HG03066 (cell line): ENCODE measurements at regions not wholly inside any gene's neighbourhood (a gene's known extent, or its start where the extent isn't known, plus 50 kb on each side); places are given as distances from the start of the nearest gene placed in this dataset.

Experiments used
- ATAC-seq: cut with Tn5 transposase; IDR thresholded peaks from one replicate; pipeline ENCODE4 v1.9.1; 2021; ENCODE audit warnings: low read depth; ENCODE audit not compliant: unreplicated experiment

DNA sequence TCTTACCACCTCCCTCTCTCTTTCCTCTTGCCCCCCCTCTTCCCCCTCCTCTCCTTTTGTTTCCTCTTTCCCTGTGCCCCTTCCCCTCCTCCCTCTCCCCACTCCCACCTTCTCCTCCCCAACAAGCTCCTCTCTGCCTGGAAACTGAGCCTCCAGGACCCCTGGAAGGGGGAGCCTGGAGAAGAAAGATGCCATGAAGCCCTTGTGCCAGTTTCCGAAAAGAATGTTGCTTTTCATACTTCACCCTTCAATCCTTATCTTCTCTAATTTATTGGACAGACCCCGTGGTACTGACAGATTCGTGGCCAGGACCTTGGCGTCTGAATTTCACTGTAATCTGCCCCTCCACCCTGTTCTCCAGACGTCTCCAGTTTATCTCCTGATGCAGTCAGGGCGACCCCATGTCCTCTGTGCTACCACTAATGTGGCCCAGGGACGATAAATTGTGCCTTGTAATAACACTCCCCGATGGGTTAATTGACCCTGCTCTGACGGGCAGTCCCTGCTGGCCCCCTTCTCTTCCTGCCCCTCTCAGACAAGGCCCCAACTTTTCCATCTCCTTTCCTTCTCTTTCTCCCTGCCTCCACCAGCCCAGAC, 138.4 kb upstream of the GSE1 start:
- no peak for ATAC-seq

DNA sequence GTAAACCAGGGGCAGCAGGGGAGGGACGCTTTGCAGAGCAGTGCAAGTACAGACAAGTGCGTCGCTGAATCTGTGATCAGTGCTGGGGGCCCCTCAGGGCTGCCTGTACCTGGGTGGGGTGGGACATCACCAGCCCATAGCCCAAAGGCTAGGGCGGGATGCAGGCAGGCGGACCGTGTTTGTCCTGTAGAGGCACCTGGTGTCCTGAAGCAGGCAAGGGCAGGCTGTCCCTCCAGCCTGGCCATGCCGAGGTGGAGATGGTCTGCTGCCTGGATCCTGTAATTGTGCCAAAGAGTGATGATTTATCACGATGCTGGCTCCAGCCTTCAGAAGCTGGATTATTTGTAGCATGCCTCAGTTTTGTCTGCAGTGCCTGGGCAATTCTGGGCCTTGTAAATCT, 137.9 kb upstream of the GSE1 start:
- no peak for ATAC-seq

DNA sequence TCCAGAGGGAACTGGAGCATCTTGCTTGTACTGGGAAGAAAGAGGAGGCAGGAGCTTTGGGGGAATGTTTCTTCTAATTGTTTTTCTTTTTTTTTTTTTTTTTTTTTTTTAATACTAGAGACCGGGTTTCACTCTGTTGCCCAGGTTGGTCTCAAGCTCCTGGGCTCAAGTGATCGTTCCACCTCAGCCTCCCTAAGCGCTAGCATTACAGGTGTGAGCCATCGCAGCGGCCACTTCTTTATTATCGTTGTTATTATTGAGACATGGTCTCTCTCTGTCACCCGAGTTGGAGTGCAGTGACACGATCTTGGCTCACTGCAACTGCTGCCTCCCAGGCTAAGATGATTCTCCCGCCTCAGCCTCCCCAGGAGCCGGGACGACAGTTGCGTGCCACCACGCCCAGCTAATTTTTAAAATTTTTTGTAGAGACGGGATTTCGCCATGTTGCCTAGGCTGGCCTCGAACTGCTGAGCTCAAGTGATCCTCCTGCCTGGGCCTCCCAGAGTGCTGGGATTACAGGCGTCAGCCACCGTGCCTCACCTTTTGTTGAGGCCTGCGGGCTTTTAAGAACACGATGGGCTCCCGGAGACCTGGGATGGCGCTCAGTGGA, 137.3 kb upstream of the GSE1 start:
- ATAC-seq, result no peak

DNA sequence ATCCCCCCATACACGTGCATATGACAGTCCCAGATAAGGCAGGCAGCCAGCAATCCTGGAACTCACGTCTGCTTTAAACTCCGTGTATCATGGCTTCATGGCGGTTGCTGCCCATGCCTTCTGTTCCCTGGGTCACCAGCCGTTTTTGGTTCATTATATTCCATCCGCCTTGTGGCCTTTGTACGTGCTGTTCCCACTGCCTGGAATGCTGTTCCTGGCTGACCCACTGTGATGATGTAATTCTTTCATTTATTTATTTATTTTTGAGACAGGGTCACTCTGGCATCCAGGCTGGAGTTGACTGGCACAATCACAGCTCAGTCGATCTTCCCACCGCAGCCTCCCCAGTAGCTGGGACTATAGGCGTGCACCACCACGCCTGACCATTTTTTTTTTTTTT, 136.7 kb upstream of the GSE1 start:
- ATAC-seq, result no peak

DNA sequence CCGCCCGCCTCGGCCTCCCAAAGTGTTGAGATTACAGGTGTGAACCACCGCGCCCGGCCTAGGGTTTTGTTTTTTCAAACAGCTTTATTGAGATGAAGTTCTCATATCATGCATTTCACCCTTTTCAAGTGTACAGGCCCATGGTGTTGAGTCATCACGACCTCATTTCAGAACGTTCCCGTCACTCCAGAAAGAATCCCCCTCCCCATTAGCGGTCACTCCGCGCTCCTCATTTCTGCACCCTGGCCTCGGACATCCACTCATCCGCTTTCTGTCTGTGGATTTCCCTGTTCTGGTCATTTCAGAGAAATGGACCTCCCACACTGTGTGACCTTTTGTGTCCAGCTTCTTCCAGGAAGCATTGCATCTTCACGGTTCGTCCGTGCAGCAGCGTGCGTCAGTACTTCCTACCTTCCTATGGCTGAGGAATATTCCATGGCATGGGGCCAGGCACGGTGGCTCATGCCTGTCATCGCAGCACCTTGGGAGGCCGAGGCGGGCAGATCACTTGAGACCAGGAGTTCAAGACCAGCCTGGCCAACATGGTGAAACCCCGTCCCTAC, 135.2 kb upstream of the GSE1 start:
- ATAC-seq, result no peak

DNA sequence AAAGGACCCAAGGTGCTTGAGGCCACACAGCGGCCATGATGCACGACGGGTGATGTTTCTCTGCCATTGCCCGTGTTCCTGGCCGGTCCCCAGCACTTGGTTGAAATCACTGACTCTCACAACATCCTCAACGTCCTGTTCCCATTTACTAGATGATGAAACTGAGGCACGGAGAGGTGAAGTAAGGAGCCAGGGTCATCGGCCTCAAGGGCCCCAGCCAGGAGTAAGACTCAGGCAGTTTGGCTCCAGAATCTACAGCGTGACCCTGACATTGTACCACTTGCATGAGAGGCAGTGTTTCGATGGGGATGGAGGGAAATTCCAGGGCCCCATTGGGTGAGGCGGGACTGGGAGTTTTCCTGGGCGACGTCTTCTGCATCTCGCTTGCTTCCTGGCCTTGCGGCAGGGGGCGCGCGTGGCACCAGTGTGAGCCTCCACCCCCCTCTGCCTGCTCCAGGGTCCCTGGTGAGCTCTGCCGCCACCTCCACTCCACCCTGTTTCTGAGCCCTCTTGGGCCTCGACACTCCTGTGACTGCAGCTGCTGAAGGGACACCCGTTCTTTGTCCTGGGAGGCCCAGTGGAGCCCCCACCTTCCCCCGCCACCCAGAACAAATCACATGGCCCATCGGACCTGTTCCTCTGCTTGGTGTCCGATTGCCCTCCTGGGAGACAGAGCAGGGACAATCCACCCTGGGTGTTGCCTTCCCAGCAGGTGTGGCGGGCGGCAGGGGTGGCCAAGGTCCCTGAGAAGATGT, 133.0 kb upstream of the GSE1 start:
- no peak for ATAC-seq

GRCh38 chr16:85480727-85481101, 132.4 kb upstream of the GSE1 start:
- no peak for ATAC-seq

GRCh38 chr16:85481206-85481605, 131.9 kb upstream of the GSE1 start:
- no peak for ATAC-seq

GRCh38 chr16:85481738-85482137, 131.4 kb upstream of the GSE1 start:
- no peak for ATAC-seq

DNA sequence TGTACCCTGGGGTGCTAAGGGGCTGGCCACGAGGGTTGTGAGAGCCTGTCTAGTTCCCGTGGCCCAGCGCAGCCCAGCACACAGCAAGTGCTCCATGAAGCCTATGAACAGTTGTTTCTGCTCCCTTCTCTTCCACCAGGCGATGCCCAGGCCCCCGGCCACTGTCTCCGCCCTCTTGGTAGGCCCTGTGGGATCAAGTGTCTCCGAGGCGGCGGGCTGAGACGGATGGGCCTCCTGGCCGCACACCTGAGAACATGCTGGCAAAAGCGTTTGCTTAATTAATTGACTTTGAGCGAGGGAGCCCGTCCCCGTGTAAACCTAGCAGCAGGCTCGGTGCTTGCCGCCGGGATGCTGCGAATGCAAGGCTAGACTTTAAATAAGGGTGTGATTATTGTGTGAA, 129.7 kb upstream of the GSE1 start:
- no peak for ATAC-seq

GRCh38 chr16:85484347-85485300, 128.5 kb upstream of the GSE1 start:
- no peak for ATAC-seq

GRCh38 chr16:85485379-85485778, 127.7 kb upstream of the GSE1 start:
- ATAC-seq, result no peak

DNA sequence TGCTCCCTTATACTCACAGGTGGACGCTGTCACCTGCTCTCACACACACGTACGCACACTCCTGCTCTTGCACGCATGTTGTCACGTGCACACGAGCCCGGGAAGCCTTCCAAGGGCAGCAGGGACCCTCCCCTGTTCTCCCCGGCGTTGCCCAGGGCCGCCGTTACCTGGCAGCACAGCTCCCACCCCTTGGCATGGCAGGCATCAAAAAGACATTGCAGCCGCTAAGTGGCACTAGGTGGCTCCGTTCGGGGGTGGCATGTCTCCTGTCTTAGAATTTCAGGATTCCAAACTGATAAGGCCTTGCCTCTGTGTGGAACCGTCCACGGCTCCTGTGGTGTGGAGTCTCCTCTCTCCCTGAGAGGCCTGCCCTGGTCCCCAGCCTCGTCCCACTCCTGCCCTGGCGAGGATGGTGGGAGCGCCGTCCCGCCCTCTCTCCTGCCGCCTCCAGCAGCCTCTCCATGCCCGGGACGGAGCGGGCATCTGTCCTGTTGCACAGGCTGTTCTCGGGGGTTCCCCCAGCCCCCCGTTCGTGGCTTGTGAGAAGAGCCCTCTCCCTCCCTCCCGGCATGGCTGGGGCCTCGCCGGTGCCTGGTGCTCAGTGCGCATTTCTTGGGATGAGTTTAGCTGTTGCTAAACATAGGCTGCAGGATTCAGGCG, 126.7 kb upstream of the GSE1 start:
- no peak for ATAC-seq

DNA sequence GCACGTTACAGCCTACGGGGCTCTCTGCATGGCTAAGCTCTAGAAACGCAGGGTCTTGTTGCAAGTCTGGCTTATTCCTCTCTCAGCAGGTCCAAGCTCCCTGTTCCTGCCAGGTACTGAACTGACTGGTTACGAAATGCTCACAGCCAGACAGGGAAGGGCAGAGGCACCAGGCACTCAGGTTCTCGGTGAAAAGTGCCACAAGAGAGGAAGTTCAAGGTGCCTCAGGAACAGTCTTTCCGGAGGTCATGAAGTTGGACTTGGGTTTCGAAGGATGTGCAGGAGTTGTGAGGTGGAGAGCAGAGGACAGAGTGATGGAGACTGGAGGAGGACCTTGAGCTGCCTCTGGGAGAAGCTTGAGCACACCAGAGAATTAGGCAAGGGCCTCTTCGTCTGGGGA, 124.7 kb upstream of the GSE1 start:
- no peak for ATAC-seq

DNA sequence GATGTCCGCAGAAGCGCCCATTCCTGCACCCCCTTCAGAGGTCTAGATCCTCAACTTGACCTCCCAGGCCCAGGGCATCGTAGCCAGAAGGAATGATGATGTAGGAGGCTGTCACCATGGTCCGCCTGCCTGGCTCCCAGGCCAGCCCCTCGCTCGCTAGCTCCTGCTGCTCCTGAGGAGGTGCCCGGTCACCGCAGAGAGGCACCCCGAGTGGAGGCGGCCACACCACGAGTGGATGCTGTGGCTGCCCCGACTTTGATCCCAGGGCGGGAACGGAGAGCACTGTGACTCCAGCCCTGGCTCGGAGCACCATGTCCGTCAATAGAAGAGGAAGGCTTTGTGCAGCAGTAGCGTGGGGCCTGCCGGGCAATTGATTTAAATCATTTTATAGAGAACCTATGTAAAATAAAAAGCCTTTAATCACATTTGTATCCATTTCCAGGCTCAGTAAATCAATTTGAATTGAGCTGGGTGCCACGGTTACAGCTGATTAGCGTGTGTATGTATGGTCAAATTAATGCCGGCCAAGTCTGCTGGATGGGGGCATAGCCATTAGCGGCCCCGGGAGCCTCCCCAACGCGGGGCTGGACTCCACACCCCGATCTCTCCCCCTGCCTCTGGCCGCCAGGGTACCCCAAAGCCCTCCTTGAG, 122.6 kb upstream of the GSE1 start:
- ATAC-seq, result no peak

- no peak for ATAC-seq
Observed at GRCh38 chr16:85491058-85491771, 121.9 kb upstream of the GSE1 start.

GRCh38 chr16:85491798-85492294, 121.3 kb upstream of the GSE1 start:
- ATAC-seq, result no peak

GRCh38 chr16:85492295-85492864, 120.7 kb upstream of the GSE1 start:
- ATAC-seq, result no peak

DNA sequence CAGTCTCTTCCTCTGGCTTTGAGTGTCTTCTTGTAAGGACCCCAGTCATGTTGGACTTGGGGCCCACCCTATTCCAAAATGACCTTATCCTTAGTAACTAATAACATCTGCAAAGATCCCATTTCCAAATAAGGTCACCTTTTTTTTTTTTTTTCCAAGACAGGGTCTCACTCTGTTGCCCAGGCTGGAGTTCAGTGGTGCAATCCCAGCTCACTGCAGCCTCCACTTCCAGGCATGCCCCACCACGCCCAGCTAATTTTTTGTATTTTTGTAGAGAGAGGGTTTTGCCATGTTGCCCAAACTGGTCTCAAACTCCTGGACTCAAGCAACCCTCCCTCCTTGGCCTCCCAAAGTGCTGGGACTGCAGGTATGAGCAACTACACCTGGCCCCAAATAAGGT, 118.8 kb upstream of the GSE1 start:
- no peak for ATAC-seq
